GM18858 (cell line): ENCODE measurements at regions not wholly inside any gene's neighbourhood (a gene's known extent, or its start where the extent isn't known, plus 50 kb on each side); places are given as distances from the start of the nearest gene placed in this dataset.
"Not testable (repeated sequence)": the region's sequence is repeated elsewhere in the genome, so short reads cannot be mapped to it uniquely, and the experiment has no call there.

ENCODE experiments used
- ATAC-seq: cut with Tn5 transposase; IDR thresholded peaks from one replicate; pipeline ENCODE4 v1.9.1; 2021; ENCODE audit not compliant: unreplicated experiment

DNA sequence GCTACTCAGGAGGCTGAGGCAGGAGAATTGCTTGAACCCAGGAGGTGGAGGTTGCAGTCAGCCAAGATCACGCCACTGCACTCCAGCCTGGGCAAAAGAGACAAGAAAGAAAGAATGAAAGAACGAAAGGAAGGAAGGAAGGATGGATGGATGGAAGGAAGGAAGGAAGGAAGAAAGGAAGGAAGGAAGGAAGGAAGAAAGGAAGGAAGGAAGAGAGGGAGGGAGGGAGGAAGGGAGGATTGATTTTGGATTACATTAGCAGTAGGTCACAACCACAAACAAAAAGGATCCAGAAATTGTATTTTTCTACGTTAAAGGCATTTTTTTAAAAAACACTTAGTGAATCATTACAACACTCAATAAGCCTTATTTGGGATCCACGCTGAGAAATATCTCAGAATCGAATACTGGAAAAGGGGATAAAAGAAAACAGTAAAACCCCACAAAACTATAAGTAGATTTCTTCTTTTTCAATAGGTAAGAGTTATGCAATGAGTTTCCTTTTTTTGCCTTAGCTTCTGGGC lies 136.9 kb upstream of the FREM1 start:
- no peak for ATAC-seq

DNA sequence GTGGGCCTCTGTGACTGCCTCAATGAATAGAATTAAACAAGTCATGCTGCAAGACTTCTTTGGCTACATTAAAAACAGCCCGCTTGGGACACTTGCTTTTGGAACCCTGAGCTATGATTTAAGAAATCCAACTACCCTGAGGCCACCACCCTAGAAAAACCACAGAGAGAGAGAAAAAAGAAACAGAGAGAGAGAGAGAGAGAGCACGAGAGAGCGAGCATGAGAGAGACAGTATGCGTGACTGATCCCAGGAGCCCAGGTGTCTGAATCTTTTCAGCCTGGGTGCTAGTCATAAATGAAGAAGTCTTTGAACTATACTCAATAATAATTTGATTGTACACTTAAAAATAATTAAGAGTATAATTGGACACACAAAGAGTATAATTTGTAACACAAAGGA lies 123.1 kb upstream of the FREM1 start:
- ATAC-seq: no peak

DNA sequence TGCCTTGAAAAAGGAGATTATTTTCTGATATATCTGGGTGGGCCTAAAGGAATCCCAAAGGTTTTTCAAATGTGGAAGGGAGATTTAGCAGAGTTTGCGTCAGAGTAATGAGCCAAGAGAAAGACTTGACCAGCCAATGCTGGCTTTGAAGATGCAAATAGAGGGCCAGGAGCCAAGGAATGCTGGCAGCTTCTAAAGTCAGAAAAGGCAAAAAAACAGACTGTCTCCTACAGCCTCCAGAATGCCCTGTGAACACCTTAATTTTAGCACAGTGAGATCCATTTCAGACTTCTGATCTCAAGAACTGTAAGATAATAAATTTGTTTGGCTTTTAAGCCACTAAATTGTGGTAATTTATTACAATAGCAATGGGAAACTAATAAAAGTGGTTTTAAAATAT lies 122.6 kb upstream of the FREM1 start:
- no peak for ATAC-seq

DNA sequence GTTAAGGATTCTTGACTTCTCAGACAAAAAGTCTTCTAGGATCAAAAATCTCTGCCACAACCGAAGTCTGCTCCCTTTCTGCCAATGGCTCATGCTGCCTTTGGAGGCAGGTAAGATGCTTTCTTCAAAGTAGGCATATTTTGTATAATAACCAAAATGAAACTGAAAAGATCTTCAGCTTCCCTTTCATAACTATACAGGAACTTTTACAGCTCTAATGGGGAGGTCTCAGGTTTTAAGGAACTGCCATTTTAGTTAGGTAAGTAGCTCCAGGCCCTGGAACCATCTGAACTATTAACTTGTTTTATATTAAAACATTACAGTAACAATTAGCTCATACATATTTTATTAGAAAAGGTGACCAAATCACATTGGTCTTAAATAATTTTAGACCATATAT lies 110.9 kb upstream of the FREM1 start:
- ATAC-seq: no peak

DNA sequence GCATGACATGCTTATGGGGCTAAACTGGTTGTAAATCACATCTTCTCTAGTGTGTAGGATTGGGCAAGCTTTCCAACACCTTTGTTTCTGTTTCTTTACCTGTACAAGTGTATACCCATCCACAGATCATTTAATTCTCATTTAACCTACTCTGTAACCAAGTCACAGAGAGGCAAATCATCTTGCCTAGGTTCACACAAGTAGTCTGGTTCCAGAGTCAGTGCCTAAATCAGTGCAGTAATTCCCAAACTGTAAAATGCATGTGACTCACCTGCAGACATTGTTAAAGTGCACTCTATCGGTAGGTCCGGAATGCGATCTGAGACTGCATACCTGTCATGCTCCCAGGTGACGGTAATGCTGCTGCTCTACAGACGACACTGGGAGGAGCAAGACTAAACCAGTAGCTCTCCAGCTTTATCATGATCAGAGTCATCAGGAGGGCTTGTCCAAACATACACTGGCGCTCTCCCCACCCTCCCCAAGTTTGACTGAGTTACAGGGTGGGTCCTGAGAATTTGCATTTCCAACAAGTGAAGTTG lies 107.9 kb upstream of the FREM1 start:
- ATAC-seq: no peak

DNA sequence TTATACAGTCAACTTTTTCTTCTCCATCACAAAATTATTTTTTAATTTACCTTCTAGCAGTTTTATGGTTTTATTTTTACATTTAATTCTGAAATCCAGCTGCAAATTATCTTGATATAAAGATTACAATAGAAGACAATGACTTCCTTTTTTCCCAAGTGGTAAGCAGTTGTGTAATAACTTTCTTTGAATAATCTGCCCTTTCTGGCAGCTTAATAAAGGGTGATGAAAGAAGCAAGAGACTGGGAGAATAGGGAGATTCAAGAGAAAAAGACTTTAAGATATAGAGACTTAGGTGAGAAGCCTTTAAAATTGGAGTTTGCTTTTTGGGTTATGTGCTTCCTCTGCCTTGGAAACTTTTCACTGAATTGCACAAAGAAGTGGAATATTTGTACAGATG lies 100.4 kb upstream of the FREM1 start:
- ATAC-seq: no peak

DNA sequence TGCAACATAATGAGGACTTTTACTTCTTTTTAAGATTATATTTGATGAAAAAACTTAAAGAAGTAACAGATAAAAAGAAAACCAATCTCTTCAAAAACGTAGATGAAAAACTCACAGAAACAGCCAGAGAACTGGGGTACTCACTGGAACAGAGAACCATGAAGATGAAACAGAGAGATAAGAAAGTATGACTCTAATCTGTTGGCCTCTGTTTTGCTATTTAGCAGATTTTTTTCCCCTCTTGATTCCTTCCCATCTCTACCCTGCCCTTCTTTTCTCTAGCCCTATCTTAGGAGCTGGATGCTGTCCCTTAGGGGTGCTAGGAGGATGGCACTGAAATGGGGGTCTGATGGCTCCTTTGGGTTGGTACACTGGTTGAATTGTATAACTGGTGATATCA lies 97.5 kb upstream of the FREM1 start:
- ATAC-seq: no peak

DNA sequence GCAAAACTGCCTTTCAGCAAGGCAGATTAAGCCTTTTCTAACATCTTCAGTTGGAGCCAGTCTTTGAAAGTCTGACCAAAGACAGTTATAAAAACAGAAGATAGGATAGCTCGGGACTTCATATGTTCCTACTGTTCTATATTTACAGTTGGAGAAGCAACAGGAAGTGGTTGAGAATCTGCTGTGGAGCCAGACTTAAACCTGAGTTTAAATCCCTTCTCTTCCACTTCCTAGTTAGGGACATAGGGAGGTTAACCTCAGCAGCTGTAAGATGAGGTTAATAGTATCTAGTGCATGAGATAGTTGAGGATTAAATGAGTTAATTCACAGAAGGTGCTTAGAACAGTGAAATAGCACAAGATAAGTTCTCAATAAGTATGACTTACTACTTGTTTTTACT lies 84.5 kb upstream of the FREM1 start:
- ATAC-seq: no peak

DNA sequence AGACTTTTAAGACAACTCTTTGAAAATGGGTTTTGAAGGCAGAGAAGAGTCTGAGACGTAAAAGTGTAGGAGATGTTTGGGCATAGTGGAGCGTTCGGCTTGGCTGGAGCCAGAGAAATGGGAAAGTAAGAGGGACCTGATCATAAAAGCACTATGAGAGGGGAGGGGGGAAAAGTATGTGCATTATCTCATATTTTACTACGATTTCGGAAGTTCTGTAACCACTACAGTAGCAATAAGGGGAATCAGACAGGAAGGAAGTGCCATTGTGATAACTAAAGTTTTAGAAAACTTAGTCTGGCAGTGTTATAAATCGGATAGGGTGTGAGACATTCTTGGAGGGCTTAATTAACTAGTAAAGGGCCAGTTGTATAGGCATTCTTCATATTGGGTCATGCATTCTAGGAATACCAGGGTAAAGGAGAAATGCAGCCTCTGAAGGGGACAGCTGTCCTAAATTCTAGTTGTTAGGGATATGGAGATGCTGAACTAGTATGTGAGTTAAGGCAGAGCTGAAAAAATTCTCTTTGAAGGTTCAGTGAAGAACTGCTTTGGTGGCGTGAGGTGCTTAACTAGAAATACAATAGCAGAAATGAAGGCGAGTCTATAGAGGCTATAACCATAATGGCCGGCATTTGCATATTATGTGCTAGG lies 83.8 kb upstream of the FREM1 start:
- no peak for ATAC-seq

DNA sequence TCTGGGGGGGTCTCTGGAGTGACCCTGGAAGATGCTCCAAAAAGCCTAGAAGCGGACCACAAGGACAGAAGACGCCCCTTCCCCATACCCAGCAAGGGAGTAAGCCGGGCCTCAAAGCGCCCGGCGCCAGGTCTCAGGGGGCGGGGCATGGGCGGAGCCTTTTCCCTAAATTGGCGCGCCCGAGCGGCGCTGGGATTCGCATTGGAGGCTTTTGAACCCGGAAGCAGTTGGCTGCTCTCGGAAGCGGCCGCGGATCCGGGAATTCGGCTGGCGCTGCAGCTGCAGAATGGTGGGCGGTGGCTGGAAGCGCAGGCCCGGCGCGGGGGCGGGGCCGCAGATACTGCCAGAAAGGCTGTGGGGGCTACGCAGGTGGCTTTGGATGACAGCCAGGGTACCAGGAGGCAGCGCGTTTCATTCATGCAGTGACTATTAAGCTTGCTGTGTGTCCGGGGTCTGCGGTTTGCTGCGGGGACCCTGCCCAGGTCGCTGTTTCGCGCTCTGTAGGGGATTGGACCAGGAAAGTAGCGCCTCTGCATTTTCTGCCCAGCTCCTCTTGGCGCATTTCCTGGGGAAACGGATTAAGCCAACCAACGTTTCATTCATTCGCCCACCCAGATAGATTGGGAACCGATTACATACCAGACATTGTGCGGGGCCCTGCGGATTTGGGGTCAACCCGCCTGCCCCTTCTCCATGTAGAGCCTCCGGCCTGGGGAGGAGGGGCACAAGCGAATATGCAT lies 83.0 kb upstream of the FREM1 start:
- no peak for ATAC-seq

DNA sequence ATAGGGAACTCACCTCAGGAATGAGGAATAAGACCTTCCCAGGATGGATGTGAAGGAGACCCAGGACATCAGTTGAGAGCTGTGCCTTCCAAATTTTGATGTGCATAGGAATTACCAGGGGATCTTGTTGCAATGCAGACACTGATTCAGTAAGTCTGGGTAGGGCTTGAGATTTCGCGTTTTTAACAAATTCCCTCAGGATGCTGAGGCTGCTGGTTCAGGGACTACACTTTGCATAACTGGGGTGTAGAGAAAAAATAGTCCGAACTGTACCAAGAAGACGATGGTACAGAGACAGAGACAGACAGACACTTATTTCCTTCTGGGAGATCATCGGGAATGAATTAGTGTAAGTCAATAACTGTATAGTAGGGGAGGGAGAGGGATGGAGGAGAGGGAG lies 82.3 kb upstream of the FREM1 start:
- ATAC-seq: no peak

DNA sequence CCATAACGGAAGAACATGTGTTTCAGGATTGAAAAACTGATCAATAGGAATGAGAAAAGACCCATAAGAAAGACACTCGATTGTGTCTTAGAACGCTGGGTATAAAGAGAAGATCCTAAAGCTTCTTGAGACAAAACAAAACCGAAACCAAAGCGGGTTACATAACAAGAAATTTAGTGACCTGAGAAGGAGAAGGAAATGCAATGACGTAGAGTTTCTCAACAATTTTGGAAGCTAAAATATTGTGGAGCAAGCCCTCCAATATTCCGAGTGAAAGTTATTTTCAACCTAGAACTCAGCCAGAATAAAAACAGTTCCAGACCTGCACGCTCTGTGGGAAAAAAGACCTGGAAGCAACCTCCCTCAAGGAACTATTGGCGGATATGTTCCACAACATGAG lies 81.9 kb upstream of the FREM1 start:
- no peak for ATAC-seq

DNA sequence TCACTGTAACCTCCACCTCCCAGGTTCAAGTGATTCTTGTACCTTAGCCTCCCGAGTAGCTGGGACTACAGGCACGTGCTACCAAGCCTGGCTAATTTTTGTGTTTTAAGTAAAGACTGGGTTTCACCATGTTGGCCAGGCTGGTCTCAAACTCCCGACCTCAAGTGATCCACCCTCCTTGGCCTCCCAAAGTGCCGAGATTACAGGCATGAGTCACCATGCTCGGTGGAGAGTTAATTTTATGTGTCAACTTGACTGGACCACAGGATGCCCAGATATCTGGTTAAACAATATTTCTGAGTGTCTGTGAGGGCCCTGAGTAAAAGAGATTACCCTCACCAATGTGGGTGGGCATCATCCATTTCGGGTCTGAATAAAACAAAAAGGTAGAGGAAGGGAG lies 80.4 kb upstream of the FREM1 start:
- ATAC-seq: not testable (repeated sequence)

DNA sequence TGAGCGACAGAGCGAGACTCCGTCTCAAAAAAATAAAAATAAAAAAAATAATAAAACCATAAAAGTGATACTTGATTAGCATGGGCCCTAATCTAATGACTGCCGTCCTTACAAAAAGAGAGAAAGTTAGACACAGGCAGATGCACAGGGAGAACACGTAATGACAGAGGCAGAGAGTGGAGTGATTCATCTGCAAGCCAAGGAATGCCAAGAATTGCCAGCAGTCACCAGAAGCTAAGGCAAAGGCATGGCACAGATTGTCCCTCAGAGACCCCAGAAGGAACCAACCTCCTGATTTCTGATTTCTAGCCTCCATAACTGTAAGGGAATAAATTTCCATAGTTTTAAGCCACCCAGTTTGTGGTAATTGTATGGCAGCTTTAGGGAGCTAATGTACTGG lies 79.6 kb upstream of the FREM1 start:
- ATAC-seq: no peak

DNA sequence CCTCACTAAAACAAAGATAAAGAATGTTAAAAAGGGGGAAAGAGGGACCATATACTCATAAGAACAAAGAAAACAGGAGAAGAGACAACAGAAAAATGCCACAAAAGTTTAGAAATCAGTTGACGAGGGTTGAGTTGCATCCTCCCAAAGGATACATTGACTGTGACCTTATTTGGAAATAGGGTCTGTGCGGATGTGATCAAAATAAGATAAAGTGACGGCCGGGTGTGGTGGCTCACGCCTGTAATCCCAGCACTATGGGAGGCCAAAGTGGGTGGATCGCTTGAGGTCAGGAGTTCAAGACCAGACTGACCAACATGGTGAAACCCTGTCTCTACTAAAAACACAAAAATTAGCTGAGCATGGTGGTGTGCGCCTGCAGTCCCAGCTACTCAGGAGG lies 79.1 kb upstream of the FREM1 start:
- not testable (repeated sequence) for ATAC-seq

DNA sequence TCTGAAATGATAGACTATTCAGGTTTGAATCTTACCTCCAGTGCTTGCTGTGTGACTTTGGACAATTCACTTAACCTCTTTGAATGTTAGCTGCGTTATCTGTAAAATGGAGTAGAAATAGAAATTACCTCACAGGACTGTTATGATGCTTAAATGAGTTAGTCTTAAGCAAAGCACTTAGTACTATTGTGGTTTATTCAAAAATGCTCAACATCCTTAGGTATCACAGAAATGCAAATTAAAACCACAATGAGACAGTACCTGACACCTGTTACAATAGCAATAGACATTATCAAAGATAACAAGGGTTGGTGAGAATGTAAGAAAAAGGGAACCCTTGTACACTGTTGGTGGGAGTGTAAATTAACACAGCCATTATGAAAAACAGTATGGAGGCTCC lies 77.6 kb upstream of the FREM1 start:
- ATAC-seq: no peak

DNA sequence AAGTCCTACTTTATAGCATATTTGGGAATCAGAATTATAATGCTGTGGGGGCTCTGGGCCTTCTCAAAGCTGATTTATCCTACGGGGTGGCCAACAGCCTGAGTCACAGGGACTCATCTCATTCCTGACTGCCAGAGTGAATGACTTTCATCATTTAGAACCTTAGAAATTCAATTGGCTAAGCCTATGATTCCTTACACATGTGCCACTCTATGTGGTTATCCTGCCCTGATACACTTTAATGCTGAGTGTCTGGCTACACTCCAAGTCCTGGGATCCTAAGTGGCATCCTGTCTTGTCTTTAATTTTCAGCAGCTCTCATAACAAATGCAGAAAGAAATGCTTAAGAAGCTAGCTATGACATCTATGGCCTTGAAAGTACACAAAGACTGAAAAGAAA lies 75.2 kb upstream of the FREM1 start:
- no peak for ATAC-seq

DNA sequence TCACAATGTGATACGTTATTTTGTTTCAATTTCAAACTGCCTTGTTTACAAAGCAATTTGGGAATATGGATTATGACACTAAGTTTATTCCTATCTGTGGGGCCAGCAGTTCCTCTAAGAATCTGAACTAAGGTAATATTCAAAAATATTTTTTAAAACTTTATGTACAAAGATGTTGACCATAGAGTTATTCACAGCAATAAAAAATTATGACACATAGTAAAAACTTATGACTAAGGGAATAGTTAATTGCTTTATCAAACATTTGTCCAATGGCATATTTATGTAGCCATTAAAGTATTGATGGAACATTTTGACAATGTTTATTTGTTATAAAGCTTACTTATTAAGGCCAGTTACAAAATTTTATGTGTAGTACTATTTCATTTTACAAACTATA lies 73.4 kb upstream of the FREM1 start:
- ATAC-seq: no peak

DNA sequence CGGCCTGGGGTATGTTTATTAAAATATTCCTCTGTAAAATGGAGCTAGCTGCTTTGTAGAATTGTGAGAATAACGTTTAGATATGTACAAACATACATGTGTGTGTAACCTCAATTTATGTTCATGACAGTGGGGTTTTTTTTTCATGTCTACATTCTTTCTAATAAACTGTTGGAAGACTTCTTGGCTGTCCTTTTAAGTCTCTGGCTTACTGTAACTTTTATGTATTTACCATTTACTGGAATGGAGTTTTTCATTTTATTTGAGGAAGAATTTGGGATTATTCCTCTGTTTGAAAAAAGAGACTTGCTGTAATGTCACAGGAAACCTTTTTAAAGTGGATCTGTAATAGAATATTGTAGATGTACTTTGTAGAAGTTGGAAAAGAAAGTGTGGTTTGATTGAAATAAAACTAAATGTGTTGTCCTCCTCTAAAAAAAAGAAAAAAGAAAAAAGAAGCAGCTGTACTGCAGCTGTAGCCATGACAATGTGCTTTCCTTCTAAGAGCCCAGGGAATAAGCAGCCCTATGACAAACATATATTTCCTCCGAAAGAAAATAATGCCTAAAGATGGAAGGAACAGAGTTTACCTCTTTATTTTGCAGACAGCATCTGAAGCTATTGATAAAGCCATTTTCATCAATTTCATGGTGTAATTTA lies 71.2 kb upstream of the FREM1 start:
- ATAC-seq: no peak

DNA sequence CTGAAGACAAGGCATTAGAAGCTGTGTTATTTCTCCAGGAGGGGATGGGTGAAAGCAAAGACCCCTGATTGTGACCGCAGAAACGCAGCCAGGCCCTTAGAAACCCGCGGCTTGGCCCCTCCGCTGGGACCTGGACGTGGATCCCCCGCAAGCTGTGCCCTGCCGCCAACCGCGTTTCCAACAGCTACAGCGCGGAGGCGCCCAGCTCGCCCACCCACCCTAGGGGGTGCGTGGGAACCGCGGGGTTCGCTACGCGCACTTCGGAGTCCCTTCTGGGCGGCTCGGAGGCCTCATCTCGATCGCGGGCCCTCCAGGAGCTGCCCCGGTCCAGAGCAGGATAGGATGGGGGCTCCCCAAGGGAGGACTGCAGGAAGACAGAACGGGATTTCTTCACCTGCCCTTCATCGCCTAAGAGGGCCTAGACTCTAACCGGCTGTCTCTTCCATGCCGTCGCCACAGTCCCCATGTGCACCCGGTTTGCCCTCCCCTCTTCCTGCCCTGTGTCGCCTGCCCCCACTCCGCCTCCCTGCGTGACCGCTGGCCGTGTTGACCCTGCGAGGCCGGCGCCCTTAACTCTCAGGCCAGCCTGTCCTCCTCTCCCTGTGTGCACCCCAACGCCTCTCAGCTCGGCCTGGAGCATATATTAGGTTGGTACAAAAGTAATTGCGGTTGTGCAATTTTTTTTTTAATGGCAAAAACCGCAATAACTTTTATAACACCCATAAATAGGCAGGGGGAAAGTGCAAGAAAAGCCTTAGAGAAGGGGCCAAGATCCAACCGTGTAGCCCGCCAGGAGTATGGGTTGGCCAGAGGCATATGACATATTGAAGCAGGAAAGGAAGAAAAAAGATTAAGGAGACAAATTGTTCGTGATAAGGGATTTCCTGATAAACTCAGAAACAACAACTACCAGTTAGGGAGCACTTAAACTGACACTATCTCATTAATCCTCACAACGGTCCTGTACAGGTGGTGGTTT lies 68.1 kb upstream of the FREM1 start:
- no peak for ATAC-seq
